Thoracic aorta (tissue), 2 donors: ENCODE measurements at regions not wholly inside any gene's neighbourhood (a gene's known extent, or its start where the extent isn't known, plus 50 kb on each side); places are given as distances from the start of the nearest gene placed in this dataset.

ENCODE experiments used
- ATAC-seq: fragments of 150-250 bp; one replicate; pipeline ENCODE4 v1.8.0; 2017; ENCODE audit warnings: low read depth; ENCODE audit not compliant: insufficient number of reproducible peaks, low FRiP score
- DNase-seq: peaks from one replicate; pipeline ENCODE4 v3.0.0-alpha.2; 2020; ENCODE audit warnings: low spot score
- H3K27ac ChIP-seq, 2 donors: fragments of 200-600 bp; sonication (generic); 1 replicate in 1 of 2; 2 replicates in 1 of 2; pipeline ENCODE4 v1.5.1; 2016; ENCODE audit warnings: mild to moderate bottlenecking in 2 of 2, moderate library complexity in 2 of 2
- H3K27me3 ChIP-seq: fragments of 200-600 bp; sonication (generic); replicated peaks from 2 replicates; pipeline ENCODE4 v1.6.0; 2016; ENCODE audit warnings: mild to moderate bottlenecking; ENCODE audit not compliant: insufficient read depth
- H3K36me3 ChIP-seq: fragments of 200-600 bp; sonication (generic); one replicate; pipeline ENCODE4 v1.5.1; 2016
- H3K4me1 ChIP-seq, 2 donors: fragments of 200-600 bp; sonication (generic); 1 replicate in 1 of 2; 2 replicates in 1 of 2; pipeline versions ENCODE4 v1.5.1 to v1.6.0; 2016; ENCODE audit warnings: low read depth in 2 of 2, mild to moderate bottlenecking in 1 of 2; ENCODE audit not compliant: control insufficient read depth in 1 of 2
- H3K4me3 ChIP-seq: fragments of 200-600 bp; sonication (generic); 2 replicates; pipeline ENCODE4 v1.5.1; 2016; ENCODE audit warnings: mild to moderate bottlenecking
- H3K9me3 ChIP-seq: fragments of 200-600 bp; sonication (generic); 2 replicates; pipeline ENCODE4 v1.5.1; 2016
- TF ChIP-seq, protein P1 (sequence below): fragments of 200-600 bp; sonication (generic); IDR thresholded peaks from one replicate; pipeline ENCODE4 v1.5.1; 2019; ENCODE audit warnings: antibody characterized with exemption

DNA sequence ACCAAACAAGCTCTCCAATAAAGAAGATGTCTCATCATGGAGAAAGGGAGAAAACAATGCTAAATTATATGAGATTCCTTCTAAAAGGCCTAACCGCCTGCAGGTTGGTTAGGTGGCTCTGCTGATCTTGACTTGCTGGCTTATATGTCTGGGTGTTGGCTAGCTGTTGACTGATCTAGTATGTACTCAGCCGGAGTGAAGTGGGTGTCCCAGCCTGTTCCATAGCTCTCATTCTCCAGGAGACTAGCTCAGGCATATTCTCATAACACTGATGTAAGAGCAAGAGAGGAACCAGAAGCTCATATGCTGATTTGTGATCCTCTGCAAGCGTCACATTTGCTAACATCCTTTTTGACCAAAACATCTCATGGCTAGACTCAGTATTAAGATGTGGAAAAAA, 473.0 kb downstream of the BMP2 start:
- Histone ChIP-seq H3K9me3 (no peaks in the 10 kb centered on the region), H3K27ac (no peak overlapping the region), H3K4me1 (no peaks in the 10 kb centered on the region), H3K4me3 (no peak overlapping the region), H3K27me3 (no peaks in the 10 kb centered on the region), H3K36me3 (no peaks in the 10 kb centered on the region)
- no peak for ATAC-seq
- TF ChIP-seq, protein P1, sequence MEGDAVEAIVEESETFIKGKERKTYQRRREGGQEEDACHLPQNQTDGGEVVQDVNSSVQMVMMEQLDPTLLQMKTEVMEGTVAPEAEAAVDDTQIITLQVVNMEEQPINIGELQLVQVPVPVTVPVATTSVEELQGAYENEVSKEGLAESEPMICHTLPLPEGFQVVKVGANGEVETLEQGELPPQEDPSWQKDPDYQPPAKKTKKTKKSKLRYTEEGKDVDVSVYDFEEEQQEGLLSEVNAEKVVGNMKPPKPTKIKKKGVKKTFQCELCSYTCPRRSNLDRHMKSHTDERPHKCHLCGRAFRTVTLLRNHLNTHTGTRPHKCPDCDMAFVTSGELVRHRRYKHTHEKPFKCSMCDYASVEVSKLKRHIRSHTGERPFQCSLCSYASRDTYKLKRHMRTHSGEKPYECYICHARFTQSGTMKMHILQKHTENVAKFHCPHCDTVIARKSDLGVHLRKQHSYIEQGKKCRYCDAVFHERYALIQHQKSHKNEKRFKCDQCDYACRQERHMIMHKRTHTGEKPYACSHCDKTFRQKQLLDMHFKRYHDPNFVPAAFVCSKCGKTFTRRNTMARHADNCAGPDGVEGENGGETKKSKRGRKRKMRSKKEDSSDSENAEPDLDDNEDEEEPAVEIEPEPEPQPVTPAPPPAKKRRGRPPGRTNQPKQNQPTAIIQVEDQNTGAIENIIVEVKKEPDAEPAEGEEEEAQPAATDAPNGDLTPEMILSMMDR, result no peak
- DNase-seq, result no peak

DNA sequence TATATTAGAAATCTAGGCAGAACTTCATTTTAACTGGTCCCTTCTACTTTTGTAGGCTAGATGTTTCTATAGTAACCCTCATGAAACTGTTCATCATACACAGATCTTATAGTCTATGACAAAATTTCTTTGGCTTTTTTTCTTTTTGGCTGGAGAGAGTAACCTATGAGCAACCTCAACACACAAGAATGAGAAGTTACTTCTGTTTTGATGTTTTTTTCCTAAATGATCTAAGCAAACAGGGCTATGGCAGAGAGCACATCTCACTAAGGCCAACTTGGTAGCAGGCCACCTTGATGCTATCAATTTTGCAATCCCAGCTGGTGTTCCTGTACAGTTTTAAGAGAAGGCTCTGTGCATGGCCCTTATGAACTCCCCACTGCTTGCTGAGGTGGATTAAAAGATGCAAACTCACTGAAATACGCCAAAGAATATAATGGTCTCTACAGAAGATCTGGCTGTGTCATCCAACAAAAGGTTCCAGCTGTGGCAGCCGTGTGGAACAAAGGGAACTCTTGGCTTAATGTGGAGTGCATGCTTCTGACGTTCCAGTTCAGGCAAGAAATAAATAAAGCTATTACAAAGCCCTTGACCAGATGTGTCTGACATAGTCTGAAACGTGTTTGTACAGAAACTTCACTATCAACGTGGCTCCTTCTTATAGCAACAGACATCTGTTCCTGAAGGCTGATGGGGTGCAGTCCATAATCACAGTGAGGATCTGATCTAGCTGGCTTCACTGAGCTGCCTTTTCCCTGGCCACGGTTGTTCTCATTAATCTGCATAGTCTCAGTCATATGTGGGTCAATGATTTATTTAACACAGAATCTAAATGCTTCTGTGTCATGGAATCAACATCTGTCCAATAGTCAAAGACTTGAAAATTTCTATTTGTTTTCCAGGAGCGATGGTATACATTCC, 481.1 kb downstream of the BMP2 start:
- Histone ChIP-seq H3K9me3 (no peaks in the 10 kb centered on the region), H3K27me3 (no peaks in the 10 kb centered on the region), H3K27ac (no peak overlapping the region), H3K36me3 (no peaks in the 10 kb centered on the region), H3K4me1 (no peaks in the 10 kb centered on the region), H3K4me3 (no peak overlapping the region)
- TF ChIP-seq, protein P1, result no peak
- no peak for ATAC-seq
- no peak for DNase-seq

DNA sequence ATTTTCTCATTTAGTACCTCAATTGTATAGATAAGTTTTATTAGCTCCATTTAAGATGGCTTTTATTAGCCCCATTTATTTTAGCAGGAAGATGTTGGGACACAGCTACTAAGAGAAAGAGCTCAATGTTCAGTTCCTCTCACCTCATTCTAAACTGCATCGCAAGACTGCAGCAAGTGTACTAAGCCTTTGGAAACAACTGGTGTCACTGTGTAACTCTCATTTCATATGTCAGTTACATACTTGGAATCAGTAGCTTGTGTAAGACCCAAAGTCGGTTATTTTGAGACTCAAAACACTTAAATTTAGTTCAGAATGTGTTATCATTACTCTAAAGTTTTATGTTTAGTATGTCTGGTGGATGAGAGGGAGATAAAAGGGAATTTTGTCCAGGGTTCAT, 482.9 kb downstream of the BMP2 start:
- Histone ChIP-seq H3K27ac (no peak overlapping the region), H3K27me3 (no peaks in the 10 kb centered on the region), H3K9me3 (no peaks in the 10 kb centered on the region), H3K4me3 (no peak overlapping the region), H3K4me1 (no peaks in the 10 kb centered on the region), H3K36me3 (no peaks in the 10 kb centered on the region)
- ATAC-seq (no peak), DNase-seq (no peak)
- TF ChIP-seq, protein P1, result no peak

DNA sequence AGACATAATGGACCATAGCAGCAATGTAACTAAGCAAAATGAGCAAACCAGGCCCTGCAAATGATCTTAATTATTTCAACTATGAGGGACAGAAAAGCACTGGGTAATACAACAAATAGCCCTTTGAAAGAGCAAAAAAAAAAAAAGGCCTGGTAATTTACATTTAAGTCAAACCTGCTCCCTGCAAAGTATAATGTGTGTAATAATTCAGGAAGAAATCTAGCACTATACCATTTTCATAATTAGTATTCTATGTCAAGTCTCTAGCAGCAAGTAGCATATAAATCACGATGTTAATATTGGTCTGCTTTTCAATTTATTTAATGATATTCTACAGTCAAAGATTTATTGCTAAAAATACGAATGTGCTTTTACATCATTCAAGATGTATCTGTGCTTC, 489.6 kb downstream of the BMP2 start:
- TF ChIP-seq, protein P1, result no peak
- Histone ChIP-seq H3K4me1 (no peaks in the 10 kb centered on the region), H3K4me3 (no peak overlapping the region), H3K27ac (no peak overlapping the region), H3K9me3 (no peaks in the 10 kb centered on the region), H3K36me3 (no peaks in the 10 kb centered on the region), H3K27me3 (no peaks in the 10 kb centered on the region)
- DNase-seq (no peak), ATAC-seq (no peak)

DNA sequence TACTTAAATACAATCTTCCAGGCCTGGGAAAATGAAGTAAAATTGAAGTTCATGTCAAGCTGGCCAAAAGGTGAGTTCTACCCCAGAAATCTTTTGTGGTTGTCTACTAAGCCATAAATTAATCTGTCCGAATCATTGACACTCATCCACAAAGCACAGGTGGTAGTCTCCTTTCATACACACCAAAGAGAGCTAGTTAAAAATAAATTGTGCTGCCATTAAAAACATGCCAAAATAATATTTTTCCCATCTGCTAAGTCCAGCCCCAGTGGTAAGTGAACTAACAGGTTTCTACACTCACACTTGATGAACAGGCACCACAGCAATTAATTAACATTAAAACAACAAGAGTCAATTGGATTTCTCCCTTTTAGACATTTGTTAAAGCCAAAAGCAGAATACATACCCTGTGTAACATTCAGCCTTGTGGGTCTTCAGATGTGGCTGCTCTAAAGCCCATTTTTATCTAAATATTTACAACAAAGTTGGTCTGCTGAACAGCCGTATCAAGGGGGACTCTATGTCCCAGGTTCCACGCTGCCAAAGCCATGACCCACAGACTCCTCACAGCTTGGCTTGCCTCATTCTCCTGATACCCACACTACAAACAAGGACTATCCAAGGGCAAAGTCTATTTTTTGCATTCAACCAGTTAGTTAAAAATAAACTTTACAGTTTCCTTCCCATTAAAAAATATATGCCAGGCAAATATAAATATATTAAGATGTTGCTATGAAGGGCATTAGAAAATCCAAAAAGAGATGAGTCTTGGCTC, 490.4 kb downstream of the BMP2 start:
- Histone ChIP-seq H3K36me3 (no peaks in the 10 kb centered on the region), H3K27me3 (no peaks in the 10 kb centered on the region), H3K9me3 (no peaks in the 10 kb centered on the region), H3K4me1 (no peaks in the 10 kb centered on the region), H3K4me3 (no peak overlapping the region), H3K27ac (no peak overlapping the region)
- TF ChIP-seq, protein P1, result no peak
- DNase-seq (no peak), ATAC-seq (no peak)
